H1 (cell line): ENCODE measurements at regions not wholly inside any gene's neighbourhood (a gene's known extent, or its start where the extent isn't known, plus 50 kb on each side); places are given as distances from the start of the nearest gene placed in this dataset.

Experiments used
- BACH1 ChIP-seq: IDR thresholded peaks from 2 replicates; pipeline ENCODE4 v1.6.1; 2012; ENCODE audit warnings: low read length, improper control_type of control experiment
- CEBPB ChIP-seq: IDR thresholded peaks from 2 replicates; pipeline ENCODE4 v1.6.1; 2012; ENCODE audit warnings: low read depth, low read length
- CHD1 ChIP-seq: IDR thresholded peaks from 2 replicates; pipeline ENCODE4 v1.6.1; 2012; ENCODE audit warnings: low read depth, low read length, improper control_type of control experiment
- CTCF ChIP-seq, 3 experiments: IDR thresholded peaks; 1 replicate in 2 of 3; 2 replicates in 1 of 3; pipeline versions ENCODE4 v1.5.1 to v1.6.1; 2011; ENCODE audit warnings: low read length in 3 of 3, mild to moderate bottlenecking in 3 of 3, inconsistent platforms in 2 of 3, low read depth in 1 of 3, moderate library complexity in 1 of 3; ENCODE audit not compliant: insufficient read depth in 1 of 3; ENCODE audit errors: control extremely low read depth in 1 of 3
- FOSL1 ChIP-seq: IDR thresholded peaks from 2 replicates; pipeline ENCODE4 v1.6.1; 2011; ENCODE audit warnings: mild to moderate bottlenecking, low read depth, low read length, moderate library complexity; ENCODE audit not compliant: insufficient read depth
- POU5F1 ChIP-seq: IDR thresholded peaks from 2 replicates; pipeline ENCODE4 v1.6.1; 2011; ENCODE audit warnings: low read depth, mild to moderate bottlenecking, low read length, moderate library complexity
- SIN3A ChIP-seq, 2 experiments: IDR thresholded peaks in 1 of 2; conservative IDR thresholded peaks in 1 of 2; 2 replicates each; pipeline ENCODE4 v1.6.1; 2011 to 2012; ENCODE audit warnings: low read length in 2 of 2, improper control_type of control experiment in 1 of 2, low read depth in 1 of 2, mild to moderate bottlenecking in 1 of 2
- TBP ChIP-seq: IDR thresholded peaks from 2 replicates; pipeline ENCODE4 v1.6.1; 2011; ENCODE audit warnings: low read depth, low read length, improper control_type of control experiment
- TCF12 ChIP-seq: IDR thresholded peaks from 2 replicates; pipeline ENCODE4 v1.6.1; 2011; ENCODE audit warnings: low read depth, mild to moderate bottlenecking, low read length

GRCh38 chr1:213370523-213370922 lies 319.5 kb downstream of the RPS6KC1 start (continued):
- TF ChIP-seq CTCF (IDR thresholded peaks at IDR 0.05; ENCODE audit: control extremely low read depth in 1 of 3, insufficient read depth in 1 of 3, low read depth in 1 of 3, low read length in 3 of 3): no peak
- TF ChIP-seq CHD1: no peak
- TF ChIP-seq CEBPB: no peak
- TF ChIP-seq TCF12: no peak
- no peak for TF ChIP-seq POU5F1
- no peak for TF ChIP-seq SIN3A (conservative IDR thresholded peaks at IDR 0.05 in 1 of 2, IDR thresholded peaks at IDR 0.05 in 1 of 2; ENCODE audit: low read depth in 1 of 2, low read length in 2 of 2)
- no peak for TF ChIP-seq BACH1
- TF ChIP-seq FOSL1: no peak
- no peak for TF ChIP-seq TBP
